Keratinocyte (primary cell): ENCODE measurements at regions not wholly inside any gene's neighbourhood (a gene's known extent, or its start where the extent isn't known, plus 50 kb on each side); places are given as distances from the start of the nearest gene placed in this dataset.

Experiments used
- CTCF ChIP-seq, 3 experiments: IDR thresholded peaks in 1 of 3; conservative IDR thresholded peaks in 1 of 3; optimal IDR thresholded peaks in 1 of 3; 2 replicates in 2 of 3; 3 replicates in 1 of 3; pipeline versions ENCODE3 to v1.5.1; 2011; ENCODE audit warnings: low read length in 3 of 3, mild to moderate bottlenecking in 3 of 3, moderate library complexity in 2 of 3, control low read depth in 1 of 3, inconsistent platforms in 1 of 3; ENCODE audit not compliant: insufficient read depth in 2 of 3; ENCODE audit errors: extremely low read depth in 1 of 3
- EZH2 ChIP-seq: IDR thresholded peaks from one replicate; pipeline ENCODE4 v1.6.1; 2012; ENCODE audit warnings: inconsistent platforms, mild to moderate bottlenecking, low read length, moderate library complexity

GRCh38 chr3:190175490-190175889 lies 54.8 kb upstream of the P3H2 start:
- TF ChIP-seq EZH2 (no peak), CTCF (optimal IDR thresholded peaks at IDR 0.05 in 1 of 3, IDR thresholded peaks at IDR 0.05 in 1 of 3, conservative IDR thresholded peaks at IDR 0.05 in 1 of 3; ENCODE audit: extremely low read depth in 1 of 3, insufficient read depth in 2 of 3, low read length in 3 of 3) (no peak)
